OCI-LY3 (cell line): ENCODE measurements at regions not wholly inside any gene's neighbourhood (a gene's known extent, or its start where the extent isn't known, plus 50 kb on each side); places are given as distances from the start of the nearest gene placed in this dataset.

Experiments
- H2AFZ ChIP-seq: fragments of 200-600, 300-600 bp; shearing (Covaris generic); 2 replicates; pipeline ENCODE4 v1.6.0; 2014; ENCODE audit warnings: antibody characterized with exemption, low read depth, low read length
- H3K27ac ChIP-seq: fragments of 200-600, 300-600 bp; sonication (generic); 2 replicates; pipeline ENCODE4 v1.5.1; 2014; ENCODE audit warnings: mild to moderate bottlenecking, low read length, moderate library complexity, mixed read lengths
- H3K27me3 ChIP-seq: fragments of 200-600, 300-600 bp; sonication (generic); 2 replicates; pipeline ENCODE4 v1.6.1; 2014; ENCODE audit warnings: low read depth, low read length, mixed read lengths
- H3K36me3 ChIP-seq: fragments of 200-600, 300-600 bp; sonication (generic); replicated peaks from 2 replicates; pipeline ENCODE3; 2014; ENCODE audit warnings: low read depth, low read length, mixed read lengths
- H3K4me1 ChIP-seq: fragments of 300-600, 200-600 bp; sonication (generic); 2 replicates; pipeline ENCODE4 v1.6.1; 2014; ENCODE audit warnings: low read length, mixed read lengths
- H3K4me2 ChIP-seq: fragments of 200-600, 300-600 bp; sonication (generic); 2 replicates; pipeline ENCODE4 v1.6.1; 2014; ENCODE audit warnings: low read length, mixed read lengths
- H3K4me3 ChIP-seq: fragments of 300-600, 200-600 bp; sonication (generic); 2 replicates; pipeline ENCODE4 v1.5.1; 2014; ENCODE audit warnings: antibody characterized with exemption, mild to moderate bottlenecking, low read length, moderate library complexity
- H3K79me2 ChIP-seq: fragments of 300-600, 200-600 bp; shearing (Covaris generic); 2 replicates; pipeline ENCODE4 v1.6.1; 2014; ENCODE audit warnings: mild to moderate bottlenecking, low read length, mixed read lengths
- H3K9ac ChIP-seq: fragments of 300-600, 200-600 bp; shearing (Covaris generic); 2 replicates; pipeline ENCODE4 v1.6.0; 2014; ENCODE audit warnings: mild to moderate bottlenecking, low read length, moderate library complexity
- H3K9me3 ChIP-seq: fragments of 200-600, 300-600 bp; shearing (Covaris generic); 2 replicates; pipeline ENCODE4 v1.6.1; 2014; ENCODE audit warnings: low read length, mixed read lengths; ENCODE audit not compliant: insufficient read depth
- H4K20me1 ChIP-seq: fragments of 200-600, 300-600 bp; sonication (generic); 2 replicates; pipeline ENCODE4 v1.6.1; 2016; ENCODE audit warnings: low read length, mixed read lengths; ENCODE audit not compliant: insufficient read depth
- EZH2phosphoT487 ChIP-seq: fragments of 200-600 bp; shearing (Covaris generic); IDR thresholded peaks from 2 replicates; pipeline ENCODE4 v1.6.1; 2018; ENCODE audit warnings: antibody characterized with exemption, mixed run types, low read depth
- TF ChIP-seq, protein P1 (sequence below): fragments of 200-600, 300-600 bp; sonication (generic); IDR thresholded peaks from 2 replicates; pipeline ENCODE4 v1.5.1; 2014; ENCODE audit warnings: antibody characterized with exemption, low read length, low read depth

DNA sequence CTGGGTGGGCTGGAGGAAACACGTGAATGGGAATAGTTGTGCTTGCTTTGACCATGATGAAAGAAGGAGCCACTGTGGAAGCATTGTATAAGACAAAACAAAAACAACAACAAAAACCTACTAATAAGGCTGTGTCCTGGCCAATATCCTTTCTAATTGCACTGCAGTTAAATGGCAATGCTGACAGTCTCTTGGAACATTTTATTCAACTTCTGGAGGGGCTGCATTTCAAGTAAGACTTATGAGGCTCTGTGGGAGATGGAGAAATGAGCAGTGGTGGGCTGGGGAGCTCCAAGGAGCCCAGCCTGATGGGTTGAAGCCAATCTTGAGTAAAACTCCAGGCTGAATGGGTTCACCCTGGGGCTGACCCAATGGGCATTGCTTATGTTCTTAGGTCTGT is 99.8 kb upstream of the ROPN1 start:
- H3K36me3 ChIP-seq = no peaks in the 10 kb centered on the region
- no peak overlapping the region for H3K4me3 ChIP-seq
- H3K4me1 ChIP-seq = no peaks in the 10 kb centered on the region
- TF ChIP-seq EZH2phosphoT487 = no peak
- TF ChIP-seq, protein P1, sequence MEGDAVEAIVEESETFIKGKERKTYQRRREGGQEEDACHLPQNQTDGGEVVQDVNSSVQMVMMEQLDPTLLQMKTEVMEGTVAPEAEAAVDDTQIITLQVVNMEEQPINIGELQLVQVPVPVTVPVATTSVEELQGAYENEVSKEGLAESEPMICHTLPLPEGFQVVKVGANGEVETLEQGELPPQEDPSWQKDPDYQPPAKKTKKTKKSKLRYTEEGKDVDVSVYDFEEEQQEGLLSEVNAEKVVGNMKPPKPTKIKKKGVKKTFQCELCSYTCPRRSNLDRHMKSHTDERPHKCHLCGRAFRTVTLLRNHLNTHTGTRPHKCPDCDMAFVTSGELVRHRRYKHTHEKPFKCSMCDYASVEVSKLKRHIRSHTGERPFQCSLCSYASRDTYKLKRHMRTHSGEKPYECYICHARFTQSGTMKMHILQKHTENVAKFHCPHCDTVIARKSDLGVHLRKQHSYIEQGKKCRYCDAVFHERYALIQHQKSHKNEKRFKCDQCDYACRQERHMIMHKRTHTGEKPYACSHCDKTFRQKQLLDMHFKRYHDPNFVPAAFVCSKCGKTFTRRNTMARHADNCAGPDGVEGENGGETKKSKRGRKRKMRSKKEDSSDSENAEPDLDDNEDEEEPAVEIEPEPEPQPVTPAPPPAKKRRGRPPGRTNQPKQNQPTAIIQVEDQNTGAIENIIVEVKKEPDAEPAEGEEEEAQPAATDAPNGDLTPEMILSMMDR = no peak
- H3K27me3 ChIP-seq = peaks cover 48% of the 10 kb centered on the region
- H3K4me2 ChIP-seq = no peak overlapping the region
- no peaks in the 10 kb centered on the region for H3K79me2 ChIP-seq
- no peak overlapping the region for H2AFZ ChIP-seq
- no peak overlapping the region for H3K9ac ChIP-seq
- no peak overlapping the region for H3K27ac ChIP-seq
- no peaks in the 10 kb centered on the region for H4K20me1 ChIP-seq
- no peaks in the 10 kb centered on the region for H3K9me3 ChIP-seq

DNA sequence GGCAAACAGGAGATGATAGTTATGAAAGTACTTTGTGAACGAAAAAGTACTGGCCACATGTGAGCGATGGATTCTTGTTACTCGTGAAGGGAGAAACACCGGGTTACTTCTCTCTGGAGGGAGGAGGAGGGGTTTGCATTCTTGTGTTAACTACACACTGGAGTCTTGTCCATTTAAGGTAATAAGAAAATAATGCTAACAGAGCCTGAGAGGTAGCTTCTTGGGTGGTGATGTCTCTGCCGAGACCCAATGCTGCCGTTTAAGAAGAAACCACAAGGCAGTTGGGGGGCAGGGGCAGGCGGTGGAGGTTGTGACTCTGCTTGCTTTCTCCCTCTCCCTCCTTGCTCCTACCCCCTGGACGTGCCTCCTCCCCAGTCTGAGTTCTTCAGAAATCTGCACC is 100.9 kb upstream of the ROPN1 start:
- peaks cover 51% of the 10 kb centered on the region for H3K27me3 ChIP-seq
- no peaks in the 10 kb centered on the region for H3K79me2 ChIP-seq
- TF ChIP-seq, protein P1 = no peak
- TF ChIP-seq EZH2phosphoT487 = no peak
- no peaks in the 10 kb centered on the region for H4K20me1 ChIP-seq
- no peaks in the 10 kb centered on the region for H3K4me1 ChIP-seq
- no peaks in the 10 kb centered on the region for H3K9me3 ChIP-seq
- H3K4me2 ChIP-seq = no peak overlapping the region
- no peak overlapping the region for H3K9ac ChIP-seq
- H3K36me3 ChIP-seq = no peaks in the 10 kb centered on the region
- H3K27ac ChIP-seq = no peak overlapping the region
- H3K4me3 ChIP-seq = no peak overlapping the region
- H2AFZ ChIP-seq = no peak overlapping the region

DNA sequence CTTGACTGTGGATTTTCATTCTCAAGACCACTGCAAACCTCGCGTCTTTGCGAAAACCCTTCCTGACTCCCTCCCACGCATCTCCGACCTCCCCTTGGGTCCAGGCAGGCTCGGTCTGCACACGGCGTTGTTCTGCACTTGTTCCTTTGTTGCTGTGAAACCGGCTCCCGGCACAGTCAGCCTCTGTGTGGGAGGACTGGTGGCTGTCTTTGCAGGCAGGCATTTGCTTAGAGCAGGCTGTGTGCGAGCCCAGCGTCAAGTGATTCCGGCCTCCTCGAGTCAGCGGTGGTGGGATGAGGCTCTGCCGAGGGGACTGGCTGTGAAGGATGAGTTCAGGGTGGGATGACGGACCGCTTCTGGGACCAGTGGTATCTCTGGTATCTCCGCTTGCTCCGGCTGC is 102.6 kb upstream of the ROPN1 start:
- Histone ChIP-seq H2AFZ (no peak overlapping the region), H3K27ac (no peak overlapping the region), H3K4me1 (no peaks in the 10 kb centered on the region), H3K9me3 (no peaks in the 10 kb centered on the region), H3K4me3 (no peak overlapping the region), H3K36me3 (no peaks in the 10 kb centered on the region), H3K27me3 (peaks cover 59% of the 10 kb centered on the region), H3K9ac (no peak overlapping the region), H3K4me2 (no peak overlapping the region), H4K20me1 (no peaks in the 10 kb centered on the region), H3K79me2 (no peaks in the 10 kb centered on the region)
- TF ChIP-seq, protein P1 = no peak
- TF ChIP-seq EZH2phosphoT487 = no peak

DNA sequence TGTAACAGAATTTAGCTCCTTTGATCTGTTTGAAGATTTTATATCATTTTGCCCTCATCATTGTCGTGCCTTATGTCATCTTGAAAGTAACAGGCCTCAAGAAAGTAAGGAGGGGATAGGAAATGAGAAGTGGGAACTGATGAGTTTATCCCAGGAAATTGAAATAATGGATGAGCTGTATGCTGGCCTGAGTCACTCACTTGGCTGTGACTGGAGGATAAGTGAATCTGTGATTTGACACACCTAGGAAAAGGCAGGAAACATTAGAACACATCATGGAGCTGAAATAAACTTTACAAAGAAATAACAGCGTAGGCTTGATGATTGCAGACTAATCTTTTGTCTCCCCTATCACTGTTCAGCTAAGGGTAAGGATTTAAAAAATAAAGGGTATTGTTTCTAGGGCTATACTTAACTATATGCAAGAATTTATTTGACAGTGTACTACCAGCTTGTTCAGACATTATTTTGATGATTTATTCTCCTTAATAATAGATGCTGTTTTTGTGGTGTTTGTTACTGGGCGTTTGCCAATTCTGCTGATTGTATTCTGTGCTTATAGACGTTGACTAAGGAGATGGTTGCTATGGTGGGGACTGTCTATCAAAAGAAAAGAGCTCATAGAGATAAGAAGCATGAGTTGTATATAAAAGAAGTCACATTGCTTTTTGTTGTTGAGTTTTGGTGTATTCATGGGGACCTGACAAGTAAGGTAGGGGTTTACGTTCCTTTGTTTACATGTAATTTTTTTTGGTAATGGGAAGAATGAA is 105.6 kb upstream of the ROPN1 start:
- Histone ChIP-seq H3K9me3 (no peaks in the 10 kb centered on the region), H3K36me3 (no peaks in the 10 kb centered on the region), H3K27me3 (peaks cover 68% of the 10 kb centered on the region), H4K20me1 (no peaks in the 10 kb centered on the region), H3K9ac (no peak overlapping the region), H3K4me1 (no peaks in the 10 kb centered on the region), H3K4me2 (no peak overlapping the region), H3K4me3 (no peak overlapping the region), H3K27ac (no peak overlapping the region), H2AFZ (no peak overlapping the region), H3K79me2 (no peaks in the 10 kb centered on the region)
- TF ChIP-seq EZH2phosphoT487 = no peak
- TF ChIP-seq, protein P1 = no peak
